ENCODE measurements at regions not wholly inside any gene's neighbourhood (a gene's known extent, or its start where the extent isn't known, plus 50 kb on each side); places are given as distances from the start of the nearest gene placed in this dataset.
A peak's percentile ranks its signal among the peaks of the same experiment; 100 is the strongest.

- peaks cover 31% of the 10 kb centered on the region for H3K4me1 Mint-ChIP-seq
- CTCF ChIA-PET, result interaction anchor here (0.6 to 1.6 kb wide), 18 partner anchors 13 to 145 kb away, joined by 3 to 13 read pairs (median 3); partner anchors contain the start of genes EIF5 and TNFAIP2
- peaks cover 40% of the 10 kb centered on the region for H3K27me3 Mint-ChIP-seq (ENCODE audit: low read depth)
- no peak for TF ChIP-seq ARID4B (CRISPR knock-in tag; IDR thresholded peaks at IDR 0.05; ENCODE audit: borderline replicate concordance)
- TF ChIP-seq E2F5 (CRISPR knock-in tag; IDR thresholded peaks at IDR 0.05), result peak; percentile 46; the same call in 1 of the 2 replicates
- TF ChIP-seq RELA (CRISPR knock-in tag; IDR thresholded peaks at IDR 0.05; ENCODE audit: borderline replicate concordance), result no peak
- TF ChIP-seq MXD4 (CRISPR knock-in tag; IDR thresholded peaks at IDR 0.05; ENCODE audit: borderline replicate concordance), result no peak
- TF ChIP-seq ZBTB21 (CRISPR knock-in tag; IDR thresholded peaks at IDR 0.05; ENCODE audit: borderline replicate concordance), result peak; percentile 57; the same call in 1 of the 2 replicates
- TF ChIP-seq FOXJ3 (CRISPR knock-in tag; IDR thresholded peaks at IDR 0.05; ENCODE audit: borderline replicate concordance), result no peak
- no peak for TF ChIP-seq NR1H2 (CRISPR knock-in tag; IDR thresholded peaks at IDR 0.05)
- TF ChIP-seq USF1 (CRISPR knock-in tag; IDR thresholded peaks at IDR 0.05), result no peak
- no peak for TF ChIP-seq CTCF (IDR thresholded peaks at IDR 0.05)
- TF ChIP-seq CDX4 (CRISPR knock-in tag; IDR thresholded peaks at IDR 0.05; ENCODE audit: borderline replicate concordance), result no peak
- TF ChIP-seq E2F1 (CRISPR knock-in tag; IDR thresholded peaks at IDR 0.05), result no peak
- no peak for TF ChIP-seq EMX1 (CRISPR knock-in tag; IDR thresholded peaks at IDR 0.05)
- no peak for TF ChIP-seq ZNF263 (CRISPR knock-in tag; IDR thresholded peaks at IDR 0.05; ENCODE audit: low read depth)
- TF ChIP-seq HMGXB4 (CRISPR knock-in tag; IDR thresholded peaks at IDR 0.05), result no peak
- TF ChIP-seq FOXK1 (CRISPR knock-in tag; IDR thresholded peaks at IDR 0.05), result no peak
- TF ChIP-seq ZNF317 (CRISPR knock-in tag; IDR thresholded peaks at IDR 0.05; ENCODE audit: borderline replicate concordance, low read depth), result no peak
- TF ChIP-seq IRF2 (CRISPR knock-in tag; IDR thresholded peaks at IDR 0.05; ENCODE audit: borderline replicate concordance, low read depth), result no peak
- TF ChIP-seq GTF2I (CRISPR knock-in tag; conservative IDR thresholded peaks at IDR 0.05), result no peak
- TF ChIP-seq ATF3 (CRISPR knock-in tag; conservative IDR thresholded peaks at IDR 0.05), result no peak
- TF ChIP-seq NFYB (CRISPR knock-in tag; conservative IDR thresholded peaks at IDR 0.05; ENCODE audit: low read depth), result no peak
- no peak for TF ChIP-seq CBFB (CRISPR knock-in tag; IDR thresholded peaks at IDR 0.05; ENCODE audit: low read depth)
- TF ChIP-seq E2F4 (CRISPR knock-in tag; IDR thresholded peaks at IDR 0.05; ENCODE audit: borderline replicate concordance, low read depth), result no peak
- no peak for TF ChIP-seq ELF4 (CRISPR knock-in tag; IDR thresholded peaks at IDR 0.05; ENCODE audit: low read depth)
Measured at GRCh38 chr14:103188810-103189480, 65.7 kb downstream of the TNFAIP2 start.

More at GRCh38 chr14:103188810-103189480, 65.7 kb downstream of the TNFAIP2 start:
- POLR2A ChIA-PET, result interaction anchor here (0.5 kb wide), 1 partner anchor 22 kb away, joined by 4 read pairs; no protein-coding TSS in a partner anchor
- Mint-ChIP-seq H3K27ac (no peak overlapping the region), H3K9me3 (peaks cover 13% of the 10 kb centered on the region), H3K4me3 (peak overlapping the region; percentile 70), H3K36me3 (no peaks in the 10 kb centered on the region; the same call in 1 of the 2 replicates)
- peak; percentile 68 for ATAC-seq
- DNase-seq (ENCODE audit: low spot score), result peak; percentile 61

All from WTC11 (cell line).